ENCODE measurements at regions not wholly inside any gene's neighbourhood (a gene's known extent, or its start where the extent isn't known, plus 50 kb on each side); places are given as distances from the start of the nearest gene placed in this dataset.

GRCh38 chr5:126139773-126140172 lies 283.4 kb upstream of the GRAMD2B start:
- TF ChIP-seq CTCF (conservative IDR thresholded peaks at IDR 0.05; ENCODE audit: low read depth, low read length) = no peak
- TF ChIP-seq EZH2 (IDR thresholded peaks at IDR 0.05; ENCODE audit: low read length, unreplicated experiment) = no peak
- no peak for TF ChIP-seq EZH2phosphoT487 (IDR thresholded peaks at IDR 0.05; ENCODE audit: borderline replicate concordance, low read length)
